NT2/D1 (cell line): ENCODE measurements at regions not wholly inside any gene's neighbourhood (a gene's known extent, or its start where the extent isn't known, plus 50 kb on each side); places are given as distances from the start of the nearest gene placed in this dataset.

Experiments used
- DNase-seq: peaks from one replicate; pipeline ENCODE4 v3.0.0-alpha.2; 2011; ENCODE audit warnings: low read depth, low spot score
- H3K27me3 ChIP-seq: 2 replicates; pipeline ENCODE4 v1.6.0; 2011; ENCODE audit warnings: mild to moderate bottlenecking; ENCODE audit not compliant: insufficient read length, insufficient read depth
- H3K36me3 ChIP-seq: 2 replicates; pipeline ENCODE4 v1.6.1; 2011; ENCODE audit warnings: mild to moderate bottlenecking, low read length, mixed read lengths; ENCODE audit not compliant: insufficient read depth, insufficient read length
- H3K4me1 ChIP-seq: 2 replicates; pipeline ENCODE4 v1.5.1; 2011; ENCODE audit not compliant: insufficient read depth, insufficient read length
- H3K4me3 ChIP-seq: 2 replicates; pipeline ENCODE4 v1.5.1; 2011; ENCODE audit warnings: low read depth; ENCODE audit not compliant: insufficient read length
- H3K9ac ChIP-seq: 2 replicates; pipeline ENCODE4 v1.6.0; 2011; ENCODE audit warnings: low read depth; ENCODE audit not compliant: insufficient read length
- H3K9me3 ChIP-seq: 2 replicates; pipeline ENCODE4 v1.5.1; 2011; ENCODE audit warnings: mild to moderate bottlenecking, low read length; ENCODE audit not compliant: insufficient read depth
- SUZ12 ChIP-seq: IDR thresholded peaks from 2 replicates; pipeline ENCODE4 v1.6.1; 2011; ENCODE audit not compliant: insufficient read length, insufficient read depth; ENCODE audit errors: extremely low read depth
- YY1 ChIP-seq: IDR thresholded peaks from 2 replicates; pipeline ENCODE4 v1.6.1; 2011; ENCODE audit not compliant: insufficient read length, insufficient read depth
- ZNF274 ChIP-seq: IDR thresholded peaks from 2 replicates; pipeline ENCODE4 v1.6.1; 2011; ENCODE audit warnings: mild to moderate bottlenecking, low read depth, low read length

- Histone ChIP-seq H3K36me3 (no peaks in the 10 kb centered on the region), H3K4me3 (no peak overlapping the region), H3K9ac (no peak overlapping the region), H3K27me3 (no peaks in the 10 kb centered on the region), H3K9me3 (peaks cover 4% of the 10 kb centered on the region; the same call in 1 of the 2 replicates), H3K4me1 (no peaks in the 10 kb centered on the region)
- no peak for TF ChIP-seq ZNF274
- TF ChIP-seq YY1: no peak
- no peak for TF ChIP-seq SUZ12
- DNase-seq: no peak
Measured at GRCh38 chr22:47534804-47535410, 772.5 kb downstream of the TBC1D22A start.

GRCh38 chr22:47533961-47534803 lies 771.7 kb downstream of the TBC1D22A start:
- DNase-seq: no peak
- no peaks in the 10 kb centered on the region for H3K36me3 ChIP-seq
- no peaks in the 10 kb centered on the region for H3K9me3 ChIP-seq
- H3K4me1 ChIP-seq: no peaks in the 10 kb centered on the region
- no peak overlapping the region for H3K4me3 ChIP-seq
- H3K27me3 ChIP-seq: no peaks in the 10 kb centered on the region
- TF ChIP-seq YY1 (no peak), SUZ12 (no peak), ZNF274 (no peak)
- no peak overlapping the region for H3K9ac ChIP-seq

GRCh38 chr22:47517062-47517461 lies 754.6 kb downstream of the TBC1D22A start:
- Histone ChIP-seq H3K9ac (no peak overlapping the region), H3K36me3 (no peaks in the 10 kb centered on the region), H3K9me3 (peaks cover 7% of the 10 kb centered on the region), H3K27me3 (no peaks in the 10 kb centered on the region), H3K4me1 (no peaks in the 10 kb centered on the region), H3K4me3 (no peak overlapping the region)
- no peak for DNase-seq
- TF ChIP-seq SUZ12: no peak
- TF ChIP-seq YY1: no peak
- no peak for TF ChIP-seq ZNF274

GRCh38 chr22:47515384-47516125 lies 753.1 kb downstream of the TBC1D22A start:
- DNase-seq: no peak
- H3K36me3 ChIP-seq: no peaks in the 10 kb centered on the region
- H3K27me3 ChIP-seq: no peaks in the 10 kb centered on the region
- no peak overlapping the region for H3K9ac ChIP-seq
- H3K4me1 ChIP-seq: no peaks in the 10 kb centered on the region
- peaks cover 7% of the 10 kb centered on the region for H3K9me3 ChIP-seq
- no peak overlapping the region for H3K4me3 ChIP-seq
- no peak for TF ChIP-seq YY1
- TF ChIP-seq ZNF274: no peak
- no peak for TF ChIP-seq SUZ12

GRCh38 chr22:47512617-47513016 lies 750.2 kb downstream of the TBC1D22A start:
- no peak for DNase-seq
- Histone ChIP-seq H3K9me3 (peaks cover 7% of the 10 kb centered on the region), H3K4me3 (no peak overlapping the region), H3K36me3 (no peaks in the 10 kb centered on the region), H3K27me3 (no peaks in the 10 kb centered on the region), H3K4me1 (no peaks in the 10 kb centered on the region), H3K9ac (no peak overlapping the region)
- no peak for TF ChIP-seq YY1
- TF ChIP-seq ZNF274: no peak
- TF ChIP-seq SUZ12: no peak

- H3K4me1 ChIP-seq: no peaks in the 10 kb centered on the region
- H3K4me3 ChIP-seq: no peak overlapping the region
- no peak for TF ChIP-seq SUZ12
- TF ChIP-seq ZNF274: no peak
- TF ChIP-seq YY1: no peak
- no peaks in the 10 kb centered on the region for H3K36me3 ChIP-seq
- no peaks in the 10 kb centered on the region for H3K27me3 ChIP-seq
- H3K9ac ChIP-seq: no peak overlapping the region
- peaks cover 11% of the 10 kb centered on the region; the same call in 1 of the 2 replicates for H3K9me3 ChIP-seq
- no peak for DNase-seq
Measured at GRCh38 chr22:47504962-47505361, 742.5 kb downstream of the TBC1D22A start.
